Ishikawa (cell line): ENCODE measurements at regions not wholly inside any gene's neighbourhood (a gene's known extent, or its start where the extent isn't known, plus 50 kb on each side); places are given as distances from the start of the nearest gene placed in this dataset.

Source experiments
- CEBPB ChIP-seq: IDR thresholded peaks from 2 replicates; pipeline ENCODE4 v1.6.1; 2012
- CREB1 ChIP-seq: IDR thresholded peaks from 2 replicates; pipeline ENCODE4 v1.6.1; 2012; ENCODE audit warnings: low read depth
- EGR1 ChIP-seq: IDR thresholded peaks from 2 replicates; pipeline ENCODE4 v1.6.1; 2012
- EP300 ChIP-seq: IDR thresholded peaks from 2 replicates; pipeline ENCODE4 v1.6.1; 2012; ENCODE audit warnings: borderline replicate concordance
- FOXM1 ChIP-seq: IDR thresholded peaks from 2 replicates; pipeline ENCODE4 v1.6.1; 2012; ENCODE audit warnings: low read depth, borderline replicate concordance
- NFIC ChIP-seq: IDR thresholded peaks from 2 replicates; pipeline ENCODE4 v1.6.1; 2012
- RAD21 ChIP-seq: IDR thresholded peaks from 2 replicates; pipeline ENCODE4 v1.6.1; 2012; ENCODE audit warnings: low read depth
- REST ChIP-seq: IDR thresholded peaks from 2 replicates; pipeline ENCODE4 v1.6.1; 2012; ENCODE audit warnings: low read depth, mild to moderate bottlenecking
- TAF1 ChIP-seq: IDR thresholded peaks from 2 replicates; pipeline ENCODE4 v1.6.1; 2012; ENCODE audit warnings: low read depth, mild to moderate bottlenecking
- TCF12 ChIP-seq: IDR thresholded peaks from 2 replicates; pipeline ENCODE4 v1.6.1; 2012; ENCODE audit warnings: low read depth
- TEAD4 ChIP-seq: IDR thresholded peaks from 2 replicates; pipeline ENCODE4 v1.6.1; 2012
- USF1 ChIP-seq: IDR thresholded peaks from 2 replicates; pipeline ENCODE4 v1.6.1; 2012
- YY1 ChIP-seq: IDR thresholded peaks from 2 replicates; pipeline ENCODE4 v1.6.1; 2012; ENCODE audit warnings: low read depth
- ZBTB7A ChIP-seq: IDR thresholded peaks from 2 replicates; pipeline ENCODE4 v1.6.1; 2012; ENCODE audit warnings: low read depth
- TF ChIP-seq, protein P1 (sequence below): IDR thresholded peaks from 2 replicates; pipeline ENCODE4 v1.6.1; 2012

- no peak for TF ChIP-seq TEAD4
- TF ChIP-seq TCF12: no peak
- TF ChIP-seq, protein P1, sequence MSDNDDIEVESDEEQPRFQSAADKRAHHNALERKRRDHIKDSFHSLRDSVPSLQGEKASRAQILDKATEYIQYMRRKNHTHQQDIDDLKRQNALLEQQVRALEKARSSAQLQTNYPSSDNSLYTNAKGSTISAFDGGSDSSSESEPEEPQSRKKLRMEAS: no peak
- TF ChIP-seq REST: no peak
- TF ChIP-seq CEBPB: no peak
- TF ChIP-seq EP300: no peak
- no peak for TF ChIP-seq NFIC
Observed at GRCh38 chr11:131219646-131220045, 150.8 kb upstream of the NTM start.

DNA sequence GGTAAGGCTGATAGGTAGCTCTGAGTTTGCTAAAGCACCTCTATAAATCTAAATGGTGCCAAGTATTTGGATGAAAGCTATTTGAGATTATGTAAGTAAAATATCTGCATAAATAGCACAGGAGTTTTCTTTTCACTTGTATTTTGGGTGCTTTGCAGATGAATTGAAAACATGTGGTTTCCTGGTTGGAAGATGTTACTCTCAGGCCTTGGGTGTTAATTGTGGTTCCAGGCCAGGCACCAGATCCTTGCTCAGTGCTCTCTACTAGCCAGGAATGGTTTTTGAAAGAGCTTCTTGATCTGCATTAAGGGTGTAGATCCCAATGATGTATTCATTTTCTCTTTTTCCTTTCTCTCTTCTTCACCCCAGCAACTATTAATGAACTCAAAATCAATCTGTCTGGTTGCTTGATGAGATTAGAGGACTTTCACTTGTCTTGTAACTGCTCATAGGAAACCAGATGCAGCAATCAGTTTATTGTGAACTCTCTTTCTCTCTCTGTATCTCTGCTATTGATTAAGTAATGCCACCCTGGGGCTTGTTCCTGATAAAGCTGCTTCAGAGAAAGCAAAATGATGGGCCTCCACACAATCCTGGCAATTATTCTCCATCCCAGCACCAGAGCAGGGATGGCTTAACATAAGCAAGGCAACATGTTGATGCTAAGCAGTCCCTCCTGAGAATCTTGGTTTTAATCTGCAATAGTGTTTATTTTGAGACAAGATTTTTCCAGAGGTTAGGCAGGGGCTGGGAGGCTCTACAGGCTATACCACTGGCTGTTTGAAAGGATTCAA, 147.0 kb upstream of the NTM start:
- TF ChIP-seq EGR1 (no peak), REST (no peak), YY1 (no peak), CREB1 (no peak), ZBTB7A (no peak), TAF1 (no peak), TCF12 (no peak), RAD21 (no peak), EP300 (no peak)

DNA sequence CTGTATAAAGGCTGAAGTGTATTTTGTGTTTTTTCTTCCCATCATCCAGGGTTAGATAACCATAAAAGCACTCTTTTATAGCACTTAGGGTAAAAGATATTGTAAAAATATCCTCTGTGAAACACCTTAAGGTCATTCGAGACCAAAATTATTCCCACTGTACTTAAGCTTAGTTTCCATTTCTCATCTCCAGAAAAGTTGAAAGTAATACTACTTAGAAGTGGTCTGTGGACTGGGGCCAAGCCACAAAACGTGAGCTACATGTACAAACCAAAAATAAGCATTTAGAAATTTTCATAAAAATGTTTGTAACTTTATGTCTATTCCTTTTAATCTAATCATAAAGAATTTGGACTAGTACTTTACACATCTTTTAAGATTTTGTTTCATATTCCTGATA, 142.0 kb upstream of the NTM start:
- TF ChIP-seq, protein P1: no peak
- TF ChIP-seq CEBPB (no peak), FOXM1 (no peak), EP300 (no peak), EGR1 (no peak), TCF12 (no peak), CREB1 (no peak), NFIC (no peak), TAF1 (no peak), YY1 (no peak), TEAD4 (no peak)

- TF ChIP-seq TAF1 (no peak), RAD21 (no peak), REST (no peak), FOXM1 (no peak), USF1 (no peak), YY1 (no peak), CREB1 (no peak), EGR1 (no peak), TEAD4 (no peak), CEBPB (no peak), TCF12 (no peak), ZBTB7A (no peak)
- TF ChIP-seq, protein P1: no peak
Observed at GRCh38 chr11:131229221-131229620, 141.2 kb upstream of the NTM start.
